GM06990 (cell line): ENCODE measurements at regions not wholly inside any gene's neighbourhood (a gene's known extent, or its start where the extent isn't known, plus 50 kb on each side); places are given as distances from the start of the nearest gene placed in this dataset.

Experiments
- DNase-seq: peaks from one replicate; pipeline ENCODE4 v3.0.0-alpha.2; 2011; ENCODE audit not compliant: insufficient read length; ENCODE audit errors: extremely low read depth
- H3K27me3 ChIP-seq: replicated peaks from 2 replicates; pipeline ENCODE4 v1.6.0; 2011; ENCODE audit warnings: low read length; ENCODE audit not compliant: control insufficient read depth, insufficient read depth
- H3K36me3 ChIP-seq: 2 replicates; pipeline ENCODE4 v1.5.1; 2011; ENCODE audit warnings: low read length; ENCODE audit not compliant: control insufficient read depth, insufficient read depth
- H3K4me3 ChIP-seq: replicated peaks from 2 replicates; pipeline ENCODE4 v1.5.1; 2011; ENCODE audit warnings: low read depth, mild to moderate bottlenecking, control low read depth, low read length
- TF ChIP-seq, protein P1 (sequence below): IDR thresholded peaks from 2 replicates; pipeline ENCODE4 v1.5.1; 2011; ENCODE audit warnings: low read length, control low read depth, mild to moderate bottlenecking, inconsistent platforms; ENCODE audit not compliant: insufficient read depth, poor library complexity, severe bottlenecking

DNA sequence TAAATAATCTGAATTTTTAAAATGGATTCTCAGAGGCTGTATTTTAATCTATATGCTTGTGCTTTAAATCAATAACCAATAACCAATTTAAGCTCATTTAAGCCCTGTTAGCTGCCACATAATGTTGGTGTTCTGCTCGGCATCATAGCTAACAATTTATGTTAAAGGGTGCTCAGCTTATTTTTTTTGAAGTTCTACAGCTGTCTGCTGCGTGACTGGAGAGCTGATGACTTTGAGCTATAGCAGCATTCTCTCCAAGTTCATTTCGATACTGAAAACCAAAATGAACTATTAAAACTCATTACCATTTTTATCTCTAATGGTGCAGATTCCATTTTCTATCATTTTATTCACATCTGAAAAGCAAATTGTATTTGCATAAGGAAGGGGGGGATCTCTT lies 357.8 kb downstream of the AJAP1 start:
- no peak for DNase-seq
- Histone ChIP-seq H3K4me3 (no peak overlapping the region), H3K27me3 (no peaks in the 10 kb centered on the region), H3K36me3 (no peaks in the 10 kb centered on the region)
- TF ChIP-seq, protein P1, sequence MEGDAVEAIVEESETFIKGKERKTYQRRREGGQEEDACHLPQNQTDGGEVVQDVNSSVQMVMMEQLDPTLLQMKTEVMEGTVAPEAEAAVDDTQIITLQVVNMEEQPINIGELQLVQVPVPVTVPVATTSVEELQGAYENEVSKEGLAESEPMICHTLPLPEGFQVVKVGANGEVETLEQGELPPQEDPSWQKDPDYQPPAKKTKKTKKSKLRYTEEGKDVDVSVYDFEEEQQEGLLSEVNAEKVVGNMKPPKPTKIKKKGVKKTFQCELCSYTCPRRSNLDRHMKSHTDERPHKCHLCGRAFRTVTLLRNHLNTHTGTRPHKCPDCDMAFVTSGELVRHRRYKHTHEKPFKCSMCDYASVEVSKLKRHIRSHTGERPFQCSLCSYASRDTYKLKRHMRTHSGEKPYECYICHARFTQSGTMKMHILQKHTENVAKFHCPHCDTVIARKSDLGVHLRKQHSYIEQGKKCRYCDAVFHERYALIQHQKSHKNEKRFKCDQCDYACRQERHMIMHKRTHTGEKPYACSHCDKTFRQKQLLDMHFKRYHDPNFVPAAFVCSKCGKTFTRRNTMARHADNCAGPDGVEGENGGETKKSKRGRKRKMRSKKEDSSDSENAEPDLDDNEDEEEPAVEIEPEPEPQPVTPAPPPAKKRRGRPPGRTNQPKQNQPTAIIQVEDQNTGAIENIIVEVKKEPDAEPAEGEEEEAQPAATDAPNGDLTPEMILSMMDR: no peak

DNA sequence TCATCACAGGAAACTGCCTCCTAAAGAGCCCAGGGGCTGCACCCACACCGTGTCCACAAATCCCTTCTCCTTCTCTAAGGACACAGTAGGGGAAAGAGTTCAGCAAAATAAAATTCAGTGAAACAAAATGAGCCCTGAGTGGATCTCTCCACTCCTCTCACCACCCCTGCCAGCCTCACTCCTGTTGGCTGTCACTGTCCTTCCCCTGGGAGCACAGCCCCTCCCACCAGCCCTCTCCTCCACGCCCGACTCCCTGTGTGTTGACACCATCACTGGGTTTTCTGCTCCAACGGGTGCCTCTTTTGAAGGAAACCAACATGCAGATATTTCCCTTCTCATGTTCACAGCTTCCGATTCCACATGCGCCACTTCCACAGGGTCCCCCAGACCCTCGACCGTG lies 356.2 kb downstream of the AJAP1 start:
- TF ChIP-seq, protein P1: no peak
- Histone ChIP-seq H3K4me3 (no peak overlapping the region), H3K27me3 (no peaks in the 10 kb centered on the region), H3K36me3 (no peaks in the 10 kb centered on the region)
- DNase-seq: no peak

DNA sequence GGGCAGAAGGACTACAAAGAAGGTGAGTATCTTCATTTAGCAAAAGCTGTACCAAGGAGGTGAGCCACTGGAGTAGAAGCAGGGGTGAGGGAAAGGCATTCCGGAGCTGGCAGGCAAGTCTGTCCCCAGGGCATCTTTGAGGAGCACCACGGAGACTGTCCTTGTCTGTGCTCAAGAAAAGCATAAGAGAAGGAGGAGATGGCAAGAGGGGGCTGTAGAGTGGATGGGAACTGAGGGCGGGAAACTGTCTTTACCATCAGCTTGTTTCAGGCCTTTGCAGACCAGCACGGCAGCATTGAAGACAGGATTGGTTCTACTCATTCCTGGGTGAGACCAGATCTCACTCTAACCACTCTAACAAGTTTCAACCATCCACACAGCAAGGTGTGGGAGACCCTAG lies 355.8 kb downstream of the AJAP1 start:
- no peak for DNase-seq
- no peaks in the 10 kb centered on the region for H3K27me3 ChIP-seq
- H3K36me3 ChIP-seq: no peaks in the 10 kb centered on the region
- TF ChIP-seq, protein P1: no peak
- H3K4me3 ChIP-seq: no peak overlapping the region

DNA sequence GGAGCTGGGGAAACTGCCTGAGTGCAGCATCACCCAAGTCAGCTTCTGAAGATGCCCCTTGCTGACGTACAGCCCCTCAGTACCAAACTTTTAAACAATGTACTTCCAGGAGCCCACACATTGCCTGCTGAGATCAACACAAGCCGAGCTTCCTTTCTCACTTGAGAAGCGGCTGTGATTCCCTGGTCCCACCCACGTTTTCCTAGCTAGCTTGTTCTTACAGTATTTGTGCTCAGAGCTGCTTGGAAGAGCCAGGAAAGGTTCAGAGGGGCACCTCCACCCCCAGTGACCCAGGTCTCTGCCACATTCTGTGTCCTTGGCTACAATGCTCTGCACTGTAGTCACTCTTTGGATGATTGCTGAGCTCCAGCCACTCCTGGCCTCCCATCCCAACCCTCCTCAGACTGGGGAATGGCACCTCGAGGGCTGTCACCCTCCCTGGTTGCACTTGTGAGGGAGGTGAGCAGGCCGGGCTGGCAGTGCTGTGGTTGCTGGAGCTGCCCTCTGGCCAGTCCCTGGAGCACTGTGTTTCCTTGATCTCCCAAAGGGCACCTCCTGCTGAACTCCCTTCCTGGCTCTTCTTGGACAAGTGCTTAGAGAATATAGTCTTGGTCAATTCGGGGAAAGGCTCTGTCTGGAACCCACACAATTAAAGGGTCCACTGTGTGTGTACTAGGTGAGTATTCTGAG lies 355.1 kb downstream of the AJAP1 start:
- TF ChIP-seq, protein P1: no peak
- H3K4me3 ChIP-seq: no peak overlapping the region
- no peaks in the 10 kb centered on the region for H3K27me3 ChIP-seq
- DNase-seq: no peak
- H3K36me3 ChIP-seq: no peaks in the 10 kb centered on the region

DNA sequence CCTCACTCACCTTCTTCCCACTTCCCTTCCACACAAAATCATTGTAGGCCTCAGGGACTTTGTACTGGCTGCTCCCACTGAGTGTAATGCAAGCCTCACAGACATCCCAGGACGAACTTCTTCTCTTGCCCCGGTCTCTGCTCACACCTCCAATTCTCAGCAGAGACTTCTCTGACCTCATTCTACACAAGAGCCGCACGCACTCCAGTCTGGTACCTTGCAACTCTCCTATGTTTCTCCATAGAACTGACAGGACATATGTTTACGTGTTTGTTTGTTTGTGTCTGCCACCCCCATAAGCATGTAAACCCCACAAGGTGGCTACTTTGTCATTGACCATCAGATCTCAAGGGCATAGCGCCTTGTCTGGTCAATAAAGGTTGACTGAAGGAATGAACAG lies 350.8 kb downstream of the AJAP1 start:
- Histone ChIP-seq H3K27me3 (no peaks in the 10 kb centered on the region), H3K4me3 (no peak overlapping the region), H3K36me3 (no peaks in the 10 kb centered on the region)
- no peak for DNase-seq
- TF ChIP-seq, protein P1: no peak

DNA sequence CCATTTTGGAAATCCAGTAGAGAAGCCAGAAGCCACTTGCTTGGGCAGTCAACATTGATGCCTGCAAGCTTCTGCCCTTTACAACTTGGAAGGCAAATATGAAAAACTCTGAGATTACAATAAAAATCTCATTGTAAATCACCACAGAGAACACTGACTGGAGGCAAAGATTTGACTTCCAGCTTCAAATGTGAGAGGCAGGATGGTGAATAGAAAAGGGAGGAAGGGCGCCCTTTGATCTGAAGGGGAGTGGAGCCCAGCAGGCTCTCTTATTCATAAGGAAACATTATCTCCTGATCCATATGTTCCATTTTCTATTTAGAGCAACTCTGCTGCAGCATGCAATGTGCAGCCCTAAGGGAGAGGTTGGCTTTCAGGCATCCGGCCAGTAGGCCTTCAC lies 348.3 kb downstream of the AJAP1 start:
- no peak for DNase-seq
- Histone ChIP-seq H3K4me3 (no peak overlapping the region), H3K27me3 (no peaks in the 10 kb centered on the region), H3K36me3 (no peaks in the 10 kb centered on the region)
- TF ChIP-seq, protein P1: no peak
